GM23338 (cell line): ENCODE measurements at regions not wholly inside any gene's neighbourhood (a gene's known extent, or its start where the extent isn't known, plus 50 kb on each side); places are given as distances from the start of the nearest gene placed in this dataset.

Experiments
- ATAC-seq: fragments of 200-7000 bp; cut with Tn5 transposase; 3 replicates; pipeline ENCODE4 v1.9.1; 2020
- DNase-seq: peaks from one replicate; pipeline ENCODE4 v3.0.0-alpha.2; 2015; ENCODE audit warnings: low spot score
- H2AFZ ChIP-seq: fragments of 200-600 bp; sonication (generic); 2 replicates; pipeline ENCODE4 v1.8.0; 2016; ENCODE audit warnings: antibody characterized with exemption, mild to moderate bottlenecking, moderate library complexity
- H3F3A ChIP-seq: fragments of 200-600 bp; sonication (generic); replicated peaks from 2 replicates; pipeline ENCODE4 v1.8.0; 2017; ENCODE audit warnings: antibody characterized with exemption, mixed run types, low read depth
- H3K27ac ChIP-seq: fragments of 200-600 bp; sonication (generic); 2 replicates; pipeline ENCODE4 v1.6.1; 2016; ENCODE audit warnings: low read depth
- H3K27me3 ChIP-seq: fragments of 200-600 bp; sonication (generic); 2 replicates; pipeline ENCODE4 v1.8.0; 2016; ENCODE audit warnings: mild to moderate bottlenecking, mixed run types, moderate library complexity; ENCODE audit not compliant: insufficient read depth
- H3K36me3 ChIP-seq: fragments of 200-600 bp; sonication (generic); 2 replicates; pipeline ENCODE4 v1.8.0; 2016; ENCODE audit warnings: mild to moderate bottlenecking; ENCODE audit not compliant: insufficient read depth
- H3K4me1 ChIP-seq: fragments of 200-600 bp; sonication (generic); 2 replicates; pipeline ENCODE4 v1.8.0; 2016; ENCODE audit warnings: mild to moderate bottlenecking, moderate library complexity; ENCODE audit not compliant: insufficient read depth
- H3K4me2 ChIP-seq: fragments of 200-600 bp; sonication (generic); 2 replicates; pipeline ENCODE4 v1.7.1; 2017; ENCODE audit warnings: mixed run types
- H3K4me3 ChIP-seq: fragments of 200-600 bp; sonication (generic); 2 replicates; pipeline ENCODE4 v1.6.1; 2016; ENCODE audit warnings: mixed run types
- H3K79me2 ChIP-seq: fragments of 200-600 bp; sonication (generic); replicated peaks from 2 replicates; pipeline ENCODE4 v1.8.0; 2017; ENCODE audit warnings: mild to moderate bottlenecking; ENCODE audit not compliant: insufficient read depth
- H3K9me2 ChIP-seq: fragments of 200-600 bp; sonication (generic); 2 replicates; pipeline ENCODE4 v1.8.0; 2017; ENCODE audit not compliant: insufficient read depth
- H4K20me1 ChIP-seq: fragments of 200-600 bp; sonication (generic); replicated peaks from 2 replicates; pipeline ENCODE4 v1.8.0; 2017; ENCODE audit warnings: mild to moderate bottlenecking; ENCODE audit not compliant: insufficient read depth
- H3K27ac Mint-ChIP-seq: 2 replicates; pipeline ENCODE4 v1.8.0; 2020; ENCODE audit warnings: inconsistent platforms, mild to moderate bottlenecking, moderate library complexity, mixed read lengths
- H3K27me3 Mint-ChIP-seq: 3 replicates; pipeline ENCODE4 v1.8.0; 2022; ENCODE audit warnings: low read depth, mild to moderate bottlenecking, moderate library complexity, mixed read lengths, inconsistent platforms; ENCODE audit not compliant: insufficient read depth, poor library complexity
- H3K36me3 Mint-ChIP-seq: 3 replicates; pipeline ENCODE4 v1.8.0; 2021; ENCODE audit warnings: low read depth, mild to moderate bottlenecking, inconsistent platforms, moderate library complexity, mixed read lengths
- H3K4me1 Mint-ChIP-seq: 3 replicates; pipeline ENCODE4 v1.8.0; 2020; ENCODE audit warnings: mild to moderate bottlenecking, inconsistent platforms, mixed read lengths
- H3K4me3 Mint-ChIP-seq: 3 replicates; pipeline ENCODE4 v1.8.0; 2021; ENCODE audit warnings: moderate library complexity, mild to moderate bottlenecking, inconsistent platforms, mixed read lengths
- H3K9me3 Mint-ChIP-seq: 3 replicates; pipeline ENCODE4 v1.8.0; 2020; ENCODE audit warnings: moderate library complexity, mild to moderate bottlenecking, inconsistent platforms, mixed read lengths
- CREB1 ChIP-seq: fragments of 250-450 bp; sonication (Bioruptor Pico); IDR thresholded peaks from 2 replicates; pipeline ENCODE4 v1.5.0; 2020; ENCODE audit warnings: low read depth, mild to moderate bottlenecking, moderate library complexity
- CTCF ChIP-seq, 2 experiments: fragments of 200-600 bp in 1 of 2; sonication (generic) in 1 of 2; conservative IDR thresholded peaks; 2 replicates each; pipeline versions ENCODE4 v1.5.1 to v1.6.1; 2016 to 2017; ENCODE audit warnings: antibody characterized with exemption in 2 of 2, low read depth in 2 of 2, mild to moderate bottlenecking in 2 of 2, moderate library complexity in 1 of 2
- ETS1 ChIP-seq: IDR thresholded peaks from 2 replicates; pipeline ENCODE4 v1.6.1; 2016; ENCODE audit warnings: antibody characterized with exemption
- EZH2 ChIP-seq: fragments of 200-600 bp; sonication (generic); IDR thresholded peaks from one replicate; pipeline ENCODE4 v1.8.0; 2017; ENCODE audit warnings: antibody characterized with exemption, mild to moderate bottlenecking, low read depth; ENCODE audit not compliant: unreplicated experiment
- EZH2phosphoT487 ChIP-seq: fragments of 200-600 bp; sonication (generic); IDR thresholded peaks from one replicate; pipeline ENCODE4 v1.8.1; 2018; ENCODE audit warnings: antibody characterized with exemption; ENCODE audit not compliant: unreplicated experiment
- JUNB ChIP-seq: IDR thresholded peaks from one replicate; pipeline ENCODE4 v1.6.1; 2016; ENCODE audit warnings: antibody characterized with exemption; ENCODE audit not compliant: unreplicated experiment
- NANOG ChIP-seq: IDR thresholded peaks from 2 replicates; pipeline ENCODE4 v1.6.1; 2016; ENCODE audit warnings: antibody characterized with exemption, borderline replicate concordance
- POLR2AphosphoS5 ChIP-seq: IDR thresholded peaks from 2 replicates; pipeline ENCODE4 v1.6.1; 2016; ENCODE audit warnings: antibody characterized with exemption, low read depth
- REST ChIP-seq: IDR thresholded peaks from one replicate; pipeline ENCODE4 v1.6.1; 2018; ENCODE audit warnings: antibody characterized with exemption; ENCODE audit not compliant: unreplicated experiment
- STAT1 ChIP-seq: IDR thresholded peaks from one replicate; pipeline ENCODE4 v1.6.1; 2016; ENCODE audit warnings: antibody characterized with exemption; ENCODE audit not compliant: unreplicated experiment
- ZNF114 ChIP-seq: fragments of 250-450 bp; sonication (Bioruptor Pico); IDR thresholded peaks from 2 replicates; pipeline ENCODE4 v1.5.0; 2020; ENCODE audit warnings: mild to moderate bottlenecking, moderate library complexity
- ZNF331 ChIP-seq: fragments of 250-450 bp; sonication (Bioruptor Pico); IDR thresholded peaks from 2 replicates; pipeline ENCODE4 v1.5.0; 2020; ENCODE audit warnings: low read depth, mild to moderate bottlenecking, moderate library complexity
- ZNF462 ChIP-seq: fragments of 250-450 bp; sonication (Bioruptor Pico); IDR thresholded peaks from 2 replicates; pipeline ENCODE4 v1.5.0; 2020; ENCODE audit warnings: mild to moderate bottlenecking, moderate library complexity

- no peaks in the 10 kb centered on the region for H3K79me2 ChIP-seq
- no peak overlapping the region for H3K4me3 ChIP-seq
- H3K4me1 ChIP-seq: no peaks in the 10 kb centered on the region
- no peak overlapping the region for H3K4me2 ChIP-seq
- TF ChIP-seq REST: no peak
- TF ChIP-seq CREB1 (CRISPR knock-in tag): no peak
- no peak for TF ChIP-seq EZH2phosphoT487
- TF ChIP-seq ETS1: no peak
- no peak for TF ChIP-seq ZNF331
- TF ChIP-seq STAT1: no peak
- no peak for TF ChIP-seq NANOG
- no peak for TF ChIP-seq ZNF462 (CRISPR knock-in tag)
- no peak for TF ChIP-seq EZH2
- TF ChIP-seq ZNF114 (CRISPR knock-in tag): no peak
- no peak for TF ChIP-seq CTCF (conservative IDR thresholded peaks at IDR 0.05; ENCODE audit: low read depth in 2 of 2)
- TF ChIP-seq JUNB: no peak
- TF ChIP-seq POLR2AphosphoS5: no peak
- no peak overlapping the region for H3K27ac ChIP-seq
- Mint-ChIP-seq H3K36me3 (0 out of 3 replicates have a peak, but pooled peaks cover 2% of the 10 kb centered on the region), H3K4me1 (no peaks in the 10 kb centered on the region), H3K9me3 (0 out of 3 replicates have a peak, but pooled peaks cover 2% of the 10 kb centered on the region), H3K27me3 (peaks cover 5% of the 10 kb centered on the region), H3K27ac (no peak overlapping the region), H3K4me3 (no peak overlapping the region; the same call in 2 of the 3 replicates)
- ATAC-seq (no peak), DNase-seq (no peak)
- H4K20me1 ChIP-seq: no peaks in the 10 kb centered on the region
- no peaks in the 10 kb centered on the region for H3K36me3 ChIP-seq
- no peaks in the 10 kb centered on the region for H3K27me3 ChIP-seq
- H2AFZ ChIP-seq: no peak overlapping the region
- H3F3A ChIP-seq: no peaks in the 10 kb centered on the region
- H3K9me2 ChIP-seq: no peaks in the 10 kb centered on the region
Measured at GRCh38 chr17:62913991-62914570, 52.0 kb upstream of the TANC2 start.
